WTC11 (cell line): ENCODE measurements at regions not wholly inside any gene's neighbourhood (a gene's known extent, or its start where the extent isn't known, plus 50 kb on each side); places are given as distances from the start of the nearest gene placed in this dataset.

Experiments used
- ATF3 ChIP-seq: sonication (generic); formaldehyde crosslinking; conservative IDR thresholded peaks from 2 replicates; pipeline ENCODE4 v1.8.1; 2022; ENCODE audit warnings: mild to moderate bottlenecking, missing genetic modification reagents
- CTCF ChIP-seq: fragments of 200-600 bp; IDR thresholded peaks from 2 replicates; pipeline ENCODE4 v1.8.0; 2022; ENCODE audit warnings: antibody characterized with exemption
- ESRRA ChIP-seq: sonication (generic); formaldehyde crosslinking; IDR thresholded peaks from 2 replicates; pipeline ENCODE4 v1.8.1; 2022; ENCODE audit warnings: mild to moderate bottlenecking, missing genetic modification reagents, borderline replicate concordance
- FOXJ3 ChIP-seq: sonication (generic); formaldehyde crosslinking; IDR thresholded peaks from 2 replicates; pipeline ENCODE4 v1.9.0; 2021; ENCODE audit warnings: missing genetic modification reagents, mild to moderate bottlenecking, borderline replicate concordance
- JUN ChIP-seq: sonication (generic); formaldehyde crosslinking; IDR thresholded peaks from 2 replicates; pipeline ENCODE4 v1.8.0; 2023; ENCODE audit warnings: mild to moderate bottlenecking, missing genetic modification reagents
- SMAD4 ChIP-seq: sonication (generic); formaldehyde crosslinking; IDR thresholded peaks from 2 replicates; pipeline ENCODE4 v1.8.0; 2022; ENCODE audit warnings: mild to moderate bottlenecking, missing genetic modification reagents
- SP1 ChIP-seq: sonication (generic); formaldehyde crosslinking; conservative IDR thresholded peaks from 2 replicates; pipeline ENCODE4 v1.8.1; 2022; ENCODE audit warnings: missing genetic modification reagents
- ZBTB21 ChIP-seq: sonication (generic); formaldehyde crosslinking; IDR thresholded peaks from 2 replicates; pipeline ENCODE4 v1.8.1; 2023; ENCODE audit warnings: mild to moderate bottlenecking, missing genetic modification reagents, borderline replicate concordance
- TF ChIP-seq, protein P1 (sequence below): sonication (generic); formaldehyde crosslinking; conservative IDR thresholded peaks from 2 replicates; pipeline ENCODE4 v1.8.1; 2023; ENCODE audit warnings: mild to moderate bottlenecking, low read depth, missing genetic modification reagents, moderate library complexity

DNA sequence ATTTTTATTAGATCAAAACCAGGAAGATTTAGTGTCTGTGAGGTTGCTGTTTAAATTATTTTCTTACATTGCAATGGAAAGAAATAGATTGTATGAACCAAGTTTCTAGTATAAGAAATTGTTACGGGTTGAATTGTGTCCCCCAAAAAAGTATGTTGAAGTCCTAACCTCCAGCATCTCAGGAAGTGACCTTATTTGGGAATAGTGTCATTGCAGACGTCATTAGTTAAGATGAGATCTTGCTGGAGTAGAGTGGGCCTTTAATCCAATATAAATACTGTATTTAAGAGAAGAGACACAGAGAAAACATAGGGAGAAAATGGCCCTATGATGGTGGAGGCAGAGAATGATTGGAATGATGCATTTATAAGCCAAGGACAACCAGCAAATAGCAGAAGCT is 188.7 kb upstream of the SAMSN1 start:
- TF ChIP-seq SP1 (CRISPR knock-in tag) (no peak), CTCF (no peak), SMAD4 (CRISPR knock-in tag) (no peak), JUN (no peak), ATF3 (CRISPR knock-in tag) (no peak), ZBTB21 (CRISPR knock-in tag) (no peak), ESRRA (CRISPR knock-in tag) (no peak), FOXJ3 (CRISPR knock-in tag) (no peak)
- TF ChIP-seq, protein P1, sequence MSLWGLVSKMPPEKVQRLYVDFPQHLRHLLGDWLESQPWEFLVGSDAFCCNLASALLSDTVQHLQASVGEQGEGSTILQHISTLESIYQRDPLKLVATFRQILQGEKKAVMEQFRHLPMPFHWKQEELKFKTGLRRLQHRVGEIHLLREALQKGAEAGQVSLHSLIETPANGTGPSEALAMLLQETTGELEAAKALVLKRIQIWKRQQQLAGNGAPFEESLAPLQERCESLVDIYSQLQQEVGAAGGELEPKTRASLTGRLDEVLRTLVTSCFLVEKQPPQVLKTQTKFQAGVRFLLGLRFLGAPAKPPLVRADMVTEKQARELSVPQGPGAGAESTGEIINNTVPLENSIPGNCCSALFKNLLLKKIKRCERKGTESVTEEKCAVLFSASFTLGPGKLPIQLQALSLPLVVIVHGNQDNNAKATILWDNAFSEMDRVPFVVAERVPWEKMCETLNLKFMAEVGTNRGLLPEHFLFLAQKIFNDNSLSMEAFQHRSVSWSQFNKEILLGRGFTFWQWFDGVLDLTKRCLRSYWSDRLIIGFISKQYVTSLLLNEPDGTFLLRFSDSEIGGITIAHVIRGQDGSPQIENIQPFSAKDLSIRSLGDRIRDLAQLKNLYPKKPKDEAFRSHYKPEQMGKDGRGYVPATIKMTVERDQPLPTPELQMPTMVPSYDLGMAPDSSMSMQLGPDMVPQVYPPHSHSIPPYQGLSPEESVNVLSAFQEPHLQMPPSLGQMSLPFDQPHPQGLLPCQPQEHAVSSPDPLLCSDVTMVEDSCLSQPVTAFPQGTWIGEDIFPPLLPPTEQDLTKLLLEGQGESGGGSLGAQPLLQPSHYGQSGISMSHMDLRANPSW (CRISPR knock-in tag): no peak
